NCI-H446 treated with DMSO at 0.1 percent for 48 hours (cell line): ENCODE measurements at regions not wholly inside any gene's neighbourhood (a gene's known extent, or its start where the extent isn't known, plus 50 kb on each side); places are given as distances from the start of the nearest gene placed in this dataset.

Experiments used
- DNase-seq: peaks from one replicate; lab custom pipeline; 2025; lab: John Stamatoyannopoulos, UW

- no peak for DNase-seq
Observed at GRCh38 chr4:126223784-126224407, 909.1 kb downstream of the FAT4 start.

- no peak for DNase-seq
Observed at GRCh38 chr4:126227428-126227827, 912.7 kb downstream of the FAT4 start.

DNA sequence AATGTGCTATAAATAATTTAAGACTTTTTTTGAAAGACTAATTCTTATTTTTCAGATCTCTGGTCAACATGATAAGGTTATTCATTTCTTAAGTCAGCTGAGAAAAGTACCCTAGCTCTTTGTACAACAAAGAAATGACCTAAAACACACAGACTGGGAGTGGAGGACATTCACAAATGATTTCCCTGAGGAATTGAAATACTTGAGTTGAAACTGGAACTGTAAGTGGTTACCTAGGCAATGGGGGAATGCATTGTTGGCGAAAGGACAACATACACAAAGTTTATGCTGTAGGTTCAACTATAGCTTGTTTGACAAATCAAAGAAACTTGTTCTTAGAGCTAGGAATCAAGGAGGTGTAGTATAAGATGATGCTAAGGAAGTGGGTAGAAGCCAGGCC lies 915.5 kb downstream of the FAT4 start:
- no peak for DNase-seq

- no peak for DNase-seq
Observed at GRCh38 chr4:126233483-126233882, 918.7 kb downstream of the FAT4 start.

DNA sequence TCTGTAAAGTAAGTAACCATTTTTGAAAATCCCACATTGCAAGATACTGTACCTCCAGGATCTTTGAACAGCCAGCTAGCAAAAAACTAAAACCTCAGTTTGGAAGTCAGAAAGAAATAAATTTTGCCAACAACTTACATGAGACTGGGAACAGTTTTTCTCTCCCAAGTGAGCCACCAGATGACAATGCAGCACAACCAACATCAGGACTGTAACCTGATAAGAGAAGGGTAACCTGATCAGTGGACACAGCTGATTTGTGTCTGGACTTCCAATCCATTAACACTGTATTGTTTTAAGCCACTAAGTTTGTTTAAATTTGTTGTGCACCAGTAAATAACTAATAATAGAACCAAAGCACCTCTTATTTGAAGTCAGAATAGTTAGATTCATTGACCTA lies 923.3 kb downstream of the FAT4 start:
- DNase-seq: no peak

DNA sequence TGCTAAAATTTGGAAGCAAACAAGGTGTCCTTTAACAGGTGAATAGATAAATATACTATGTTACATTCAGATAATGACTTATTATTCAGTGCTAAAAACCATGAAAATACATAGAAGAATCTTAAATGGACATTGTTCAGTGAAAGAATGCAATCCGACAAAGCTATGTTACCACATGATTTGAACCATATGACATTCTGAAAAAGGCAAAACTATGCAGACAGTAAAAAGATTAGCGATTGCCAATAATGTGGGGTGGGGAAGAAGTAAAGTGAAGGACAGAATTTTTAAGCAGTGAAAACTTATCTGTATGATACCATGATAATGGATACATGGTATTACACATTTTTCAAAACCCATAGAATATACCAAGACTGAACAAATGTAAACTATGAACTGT lies 926.9 kb downstream of the FAT4 start:
- no peak for DNase-seq

DNA sequence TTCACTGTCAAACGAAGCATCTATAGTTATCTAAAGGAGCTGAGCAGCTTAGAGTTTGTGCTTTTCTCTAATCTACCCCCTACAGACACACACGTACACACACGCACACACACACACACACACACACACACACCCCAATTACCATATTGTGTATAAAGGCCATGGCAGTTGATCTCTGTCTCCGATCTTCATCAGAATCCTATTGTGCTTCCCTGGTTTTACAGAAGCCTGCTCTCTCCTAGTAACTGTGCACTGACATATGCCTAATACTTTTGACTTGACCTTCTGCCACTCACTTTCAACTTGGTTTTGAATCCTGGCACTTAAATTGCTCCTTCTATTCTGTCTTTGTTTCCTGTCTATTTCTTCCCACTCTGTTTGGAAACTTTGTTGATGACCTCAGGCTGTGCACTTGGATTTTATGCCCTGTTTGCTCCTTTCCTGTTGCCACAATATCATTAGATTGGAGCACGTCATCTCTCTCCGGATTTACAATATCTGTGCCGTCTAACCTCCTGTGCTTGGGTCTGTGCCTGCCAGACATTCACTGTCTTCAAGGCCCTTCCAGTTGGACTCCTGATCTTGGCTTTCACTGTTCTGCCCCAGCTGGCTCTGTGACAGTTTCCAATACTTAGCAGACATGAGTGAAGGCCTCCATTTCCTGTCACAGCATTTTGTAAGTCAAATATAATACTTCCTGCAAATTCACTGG lies 928.1 kb downstream of the FAT4 start:
- DNase-seq: peak; percentile 77

GRCh38 chr4:126247409-126247808 lies 932.7 kb downstream of the FAT4 start:
- DNase-seq: no peak

DNA sequence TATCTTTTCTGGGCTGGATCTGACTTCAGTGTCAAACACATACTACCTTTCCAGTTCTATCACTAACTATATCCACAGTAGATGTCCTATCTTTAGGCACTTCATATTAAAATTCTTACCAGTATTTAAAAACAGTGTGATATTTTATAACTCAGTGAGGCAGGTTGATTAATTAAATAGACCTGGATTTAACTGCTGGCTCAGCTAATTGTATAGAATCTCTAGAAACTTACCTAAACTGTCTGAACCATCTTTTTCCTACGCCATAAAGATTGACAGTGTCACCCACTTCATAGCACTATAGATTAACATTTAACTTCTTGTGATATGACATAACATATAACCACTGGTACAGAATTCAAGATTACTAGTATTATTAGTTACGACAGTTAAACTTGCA lies 935.3 kb downstream of the FAT4 start:
- no peak for DNase-seq

DNA sequence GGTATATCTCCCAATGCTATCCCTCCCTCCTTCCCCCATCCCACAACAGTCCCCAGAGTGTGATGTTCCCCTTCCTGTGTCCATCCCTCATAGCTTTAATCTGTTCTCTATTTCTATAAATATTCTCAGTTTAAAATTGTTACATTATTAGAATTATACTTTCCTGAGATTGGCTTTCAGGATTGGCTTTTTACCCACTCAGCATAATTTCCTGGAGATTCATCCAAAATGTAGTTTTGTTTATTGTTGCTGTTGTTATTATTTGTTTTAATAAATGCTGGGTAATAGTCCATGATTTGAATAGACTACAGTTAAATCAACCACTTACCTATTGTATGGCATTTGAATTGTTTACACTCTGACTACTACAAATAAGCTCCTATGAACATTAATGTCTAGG lies 936.4 kb downstream of the FAT4 start:
- no peak for DNase-seq

DNA sequence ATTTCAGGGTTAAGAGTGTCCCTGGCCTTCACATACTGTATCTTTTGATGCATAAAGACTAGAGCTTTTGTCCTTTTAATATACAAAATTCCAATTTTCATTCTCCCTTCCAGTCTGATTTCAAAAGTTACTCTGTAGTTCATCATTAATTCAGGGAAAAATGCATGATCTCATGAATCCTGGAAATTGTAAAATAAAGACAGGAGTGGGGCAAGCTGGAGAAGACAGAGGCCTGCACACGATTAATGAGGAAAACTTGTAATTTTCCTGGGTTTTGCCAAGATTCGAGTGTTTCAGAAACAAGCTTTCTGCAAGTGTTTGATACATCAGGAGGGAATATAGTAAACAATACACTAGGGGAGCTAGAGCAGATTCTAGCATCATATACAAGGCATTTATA lies 947.9 kb downstream of the FAT4 start:
- DNase-seq: no peak

- no peak for DNase-seq
Observed at GRCh38 chr4:126264839-126265238, 950.1 kb downstream of the FAT4 start.

GRCh38 chr4:126265888-126266287 lies 951.1 kb downstream of the FAT4 start:
- DNase-seq: no peak

GRCh38 chr4:126267689-126268088 lies 952.9 kb downstream of the FAT4 start:
- DNase-seq: no peak

- no peak for DNase-seq
Observed at GRCh38 chr4:126268106-126268505, 953.4 kb downstream of the FAT4 start.

- no peak for DNase-seq
Observed at GRCh38 chr4:126269106-126269505, 954.4 kb downstream of the FAT4 start.

- no peak for DNase-seq
Observed at GRCh38 chr4:126271292-126271691, 956.5 kb downstream of the FAT4 start.

DNA sequence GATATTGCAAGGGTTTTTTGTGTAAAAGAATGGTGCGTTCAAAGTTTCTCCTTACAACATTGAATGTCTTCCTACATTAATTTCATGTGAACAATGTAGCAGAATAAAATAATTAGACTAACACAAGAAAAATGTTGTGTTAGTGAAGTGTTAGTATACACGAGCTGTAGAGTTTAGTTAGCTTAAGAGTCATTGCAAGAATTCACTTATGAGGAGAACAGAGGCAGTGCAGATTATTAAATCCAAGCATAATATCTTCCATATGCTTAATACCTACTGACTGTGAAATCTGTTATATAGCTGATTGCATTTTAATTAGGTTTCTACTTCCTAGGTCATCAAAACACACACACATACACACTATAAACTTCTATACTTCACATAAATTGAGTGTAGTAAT lies 959.0 kb downstream of the FAT4 start:
- DNase-seq: no peak

- no peak for DNase-seq
Observed at GRCh38 chr4:126291886-126292285, 977.1 kb downstream of the FAT4 start.

DNA sequence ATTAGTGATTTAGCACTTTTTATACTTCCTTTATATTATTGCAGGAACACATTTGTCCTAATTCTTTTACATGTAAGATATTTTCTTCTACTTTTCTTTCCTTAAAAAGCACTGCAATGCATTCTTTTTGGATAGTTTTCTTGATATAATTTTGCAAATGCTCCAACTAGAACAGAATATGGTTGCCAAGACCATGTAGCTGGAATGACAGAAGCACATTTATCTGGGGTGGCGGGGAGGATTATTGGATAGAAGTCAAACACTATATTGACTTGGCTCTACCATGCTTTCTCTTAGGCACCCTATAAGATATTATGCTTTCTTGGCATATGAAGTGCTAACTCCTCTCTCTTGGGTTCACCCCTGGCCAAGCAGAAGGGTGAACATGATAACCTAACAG lies 983.5 kb downstream of the FAT4 start:
- peak; percentile 12 for DNase-seq

- no peak for DNase-seq
Observed at GRCh38 chr4:126306152-126306869, 991.6 kb downstream of the FAT4 start.

DNA sequence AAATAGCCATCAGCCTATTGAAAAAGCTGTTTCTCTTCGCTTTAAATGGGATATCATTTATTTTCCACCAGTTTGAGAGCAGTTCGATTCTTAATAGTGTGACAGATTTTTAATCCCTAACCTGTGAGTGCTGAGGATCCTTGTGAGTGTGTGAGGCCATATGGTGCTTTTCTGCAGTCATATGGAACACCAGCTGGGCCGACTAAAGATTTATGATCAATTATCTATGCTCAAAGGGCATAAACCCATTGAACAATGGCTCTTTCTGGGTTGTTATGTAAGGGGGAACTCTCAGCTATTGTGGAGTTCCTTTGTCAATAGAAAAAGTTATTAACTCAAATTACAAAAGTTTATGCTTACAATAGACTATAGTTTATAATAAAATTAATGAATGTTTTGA lies 1003.6 kb downstream of the FAT4 start:
- DNase-seq: peak; percentile 91

- DNase-seq: peak; percentile 57
Observed at GRCh38 chr4:126328914-126329313, 1014.2 kb downstream of the FAT4 start.
